ENCODE measurements at regions not wholly inside any gene's neighbourhood (a gene's known extent, or its start where the extent isn't known, plus 50 kb on each side); places are given as distances from the start of the nearest gene placed in this dataset.
A peak's percentile ranks its signal among the peaks of the same experiment; 100 is the strongest.
"Not testable (repeated sequence)": the region's sequence is repeated elsewhere in the genome, so short reads cannot be mapped to it uniquely, and the experiment has no call there.

- no peak for DNase-seq (ENCODE audit: low read depth in 2 of 2)
Measured at GRCh38 chr6:105882121-105882803, 203.9 kb upstream of the PRDM1 start.

GRCh38 chr6:105881608-105882007, 204.5 kb upstream of the PRDM1 start:
- no peak for DNase-seq (ENCODE audit: low read depth in 2 of 2)

GRCh38 chr6:105880030-105880492, 206.1 kb upstream of the PRDM1 start:
- DNase-seq (ENCODE audit: low read depth in 2 of 2) = peak in 1 of 2 donors; percentile 34

GRCh38 chr6:105879146-105879545, 207.0 kb upstream of the PRDM1 start:
- DNase-seq (ENCODE audit: low read depth in 2 of 2) = no peak

- DNase-seq (ENCODE audit: low read depth in 2 of 2) = no peak
Measured at GRCh38 chr6:105875974-105876640, 210.0 kb upstream of the PRDM1 start.

GRCh38 chr6:105874835-105875626, 211.1 kb upstream of the PRDM1 start:
- no peak for DNase-seq (ENCODE audit: low read depth in 2 of 2)

- DNase-seq (ENCODE audit: low read depth in 2 of 2) = no peak
Measured at GRCh38 chr6:105873799-105874198, 212.3 kb upstream of the PRDM1 start.

GRCh38 chr6:105873211-105873704, 212.9 kb upstream of the PRDM1 start:
- no peak for DNase-seq (ENCODE audit: low read depth in 2 of 2)

- no peak for DNase-seq (ENCODE audit: low read depth in 2 of 2)
Measured at GRCh38 chr6:105872249-105872648, 213.9 kb upstream of the PRDM1 start.

- DNase-seq (ENCODE audit: low read depth in 2 of 2) = no peak
Measured at GRCh38 chr6:105871542-105871941, 214.6 kb upstream of the PRDM1 start.

GRCh38 chr6:105869835-105870440, 216.2 kb upstream of the PRDM1 start:
- no peak for DNase-seq (ENCODE audit: low read depth in 2 of 2)

GRCh38 chr6:105868823-105869460, 217.2 kb upstream of the PRDM1 start:
- DNase-seq (ENCODE audit: low read depth in 2 of 2) = no peak

- DNase-seq (ENCODE audit: low read depth in 2 of 2) = no peak
Measured at GRCh38 chr6:105867821-105868220, 218.3 kb upstream of the PRDM1 start.

GRCh38 chr6:105867277-105867676, 218.9 kb upstream of the PRDM1 start:
- no peak for DNase-seq (ENCODE audit: low read depth in 2 of 2)

- no peak for DNase-seq (ENCODE audit: low read depth in 2 of 2)
Measured at GRCh38 chr6:105862936-105863607, 223.1 kb upstream of the PRDM1 start.

- not testable (repeated sequence) for DNase-seq (ENCODE audit: low read depth in 2 of 2)
Measured at GRCh38 chr6:105860927-105861326, 225.2 kb upstream of the PRDM1 start.

- no peak for DNase-seq (ENCODE audit: low read depth in 2 of 2)
Measured at GRCh38 chr6:105859457-105859856, 226.7 kb upstream of the PRDM1 start.

- DNase-seq (ENCODE audit: low read depth in 2 of 2) = not testable (repeated sequence)
Measured at GRCh38 chr6:105858639-105859038, 227.5 kb upstream of the PRDM1 start.

- no peak for DNase-seq (ENCODE audit: low read depth in 2 of 2)
Measured at GRCh38 chr6:105855433-105855832, 230.7 kb upstream of the PRDM1 start.

- not testable (repeated sequence) for DNase-seq (ENCODE audit: low read depth in 2 of 2)
Measured at GRCh38 chr6:105853979-105854378, 232.2 kb upstream of the PRDM1 start.

- DNase-seq (ENCODE audit: low read depth in 2 of 2) = no peak
Measured at GRCh38 chr6:105851606-105852005, 234.5 kb upstream of the PRDM1 start.

All from stimulated activated CD8-positive, alpha-beta memory T cell treated with anti-CD3 and anti-CD28 coated beads, Interleukin-2, amount 100 ng/mL, for 48 hours (primary cell).